ENCODE measurements at regions not wholly inside any gene's neighbourhood (a gene's known extent, or its start where the extent isn't known, plus 50 kb on each side); places are given as distances from the start of the nearest gene placed in this dataset.

GRCh38 chr14:97366400-97366799 is 569.2 kb downstream of the VRK1 start:
- DNase-seq = no peak

DNA sequence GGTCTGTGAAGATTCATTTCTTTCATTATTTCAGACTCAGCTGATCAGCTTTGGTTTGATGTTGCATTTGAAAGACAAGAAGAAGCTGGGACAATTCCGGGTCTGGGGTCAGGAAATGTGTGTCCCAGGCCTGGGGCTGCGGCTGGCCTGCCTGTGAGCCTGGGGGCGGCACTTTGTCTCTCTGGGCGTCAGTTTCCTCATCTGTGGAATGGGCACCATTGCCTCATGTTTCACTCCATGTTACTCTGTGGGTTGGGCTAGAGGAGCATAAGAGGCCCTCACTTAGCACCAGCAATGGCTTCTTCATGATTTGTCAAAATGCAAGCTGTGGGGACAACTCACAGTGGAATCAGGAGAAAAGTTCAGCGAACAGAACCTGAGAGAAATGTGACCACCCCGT is 570.1 kb downstream of the VRK1 start:
- no peak for DNase-seq

DNA sequence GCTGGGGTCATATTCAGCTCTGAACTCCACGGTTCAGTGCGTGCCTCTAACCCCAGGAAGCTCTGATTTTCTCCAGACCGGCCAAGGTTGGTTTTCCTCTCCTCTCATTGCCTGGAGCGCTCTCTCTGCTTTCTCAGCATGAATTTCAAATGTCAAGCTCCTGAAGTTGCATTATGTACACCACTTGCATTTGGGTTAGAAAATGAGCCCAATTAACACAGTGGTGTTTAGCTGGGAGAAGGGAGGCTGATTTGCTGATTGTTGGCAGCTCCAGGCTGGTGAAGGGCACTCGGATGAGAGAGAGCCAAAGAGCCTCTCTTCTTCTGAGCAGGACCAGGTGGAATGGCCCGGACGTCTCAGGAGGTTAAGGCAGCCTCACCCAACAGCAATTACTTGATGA is 570.9 kb downstream of the VRK1 start:
- DNase-seq = no peak

DNA sequence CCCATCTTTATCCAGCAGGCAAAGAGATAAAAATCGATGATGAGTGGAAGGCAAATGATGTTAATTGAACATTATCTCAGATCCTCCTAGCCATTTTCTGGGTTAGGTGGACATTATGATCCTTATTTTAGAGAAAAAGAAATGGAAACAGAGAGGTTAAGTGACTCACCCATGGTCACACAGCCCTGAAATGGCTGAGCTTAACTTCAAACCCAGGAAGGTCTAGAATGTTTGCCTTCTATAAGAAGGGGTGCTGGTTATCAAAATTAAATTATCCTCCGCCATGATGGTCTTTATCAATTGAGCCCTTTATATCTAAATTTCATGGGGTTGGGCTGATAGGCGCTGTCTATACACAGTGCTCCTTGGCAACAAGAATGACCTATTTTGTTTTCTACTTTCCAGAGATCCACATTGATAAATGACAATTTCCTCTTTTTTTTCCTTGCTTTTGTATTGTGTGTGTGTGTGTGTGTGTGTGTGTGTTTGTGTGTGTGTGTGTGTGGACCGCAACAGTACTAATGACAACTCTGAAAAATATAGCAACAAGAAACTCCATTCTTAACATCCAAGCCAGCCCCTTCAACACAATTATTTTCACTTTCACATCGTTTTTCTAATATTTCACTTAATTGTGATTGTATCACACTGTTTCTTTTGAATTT is 571.9 kb downstream of the VRK1 start:
- DNase-seq = no peak

GRCh38 chr14:97369901-97370300 is 572.7 kb downstream of the VRK1 start:
- DNase-seq = no peak

- DNase-seq = no peak
Measured at GRCh38 chr14:97376310-97376709, 579.1 kb downstream of the VRK1 start.

- no peak for DNase-seq
Measured at GRCh38 chr14:97377550-97377949, 580.4 kb downstream of the VRK1 start.

- DNase-seq = no peak
Measured at GRCh38 chr14:97379091-97379531, 581.9 kb downstream of the VRK1 start.

GRCh38 chr14:97380539-97380941 is 583.4 kb downstream of the VRK1 start:
- DNase-seq = no peak

GRCh38 chr14:97381309-97381708 is 584.1 kb downstream of the VRK1 start:
- no peak for DNase-seq

- no peak for DNase-seq
Measured at GRCh38 chr14:97382616-97383226, 585.5 kb downstream of the VRK1 start.

DNA sequence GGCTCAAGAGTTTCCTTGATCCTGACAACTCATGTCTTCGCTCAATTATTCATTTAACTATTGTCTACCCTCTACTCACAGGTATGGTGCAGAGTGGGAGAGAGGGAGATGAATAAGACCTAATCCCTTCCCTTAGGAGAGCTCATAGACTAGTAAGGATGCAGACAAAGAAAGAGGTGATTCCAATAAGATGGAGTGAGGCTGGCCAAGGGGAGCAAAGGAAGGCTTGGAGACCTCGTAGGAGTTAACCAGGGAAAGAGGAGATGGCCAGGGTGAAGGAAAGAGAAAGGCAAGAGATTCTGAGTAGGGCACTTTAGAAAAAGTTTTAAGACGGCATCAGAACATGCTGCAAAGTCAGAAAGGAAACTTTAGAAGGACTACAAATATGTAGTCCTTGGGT is 588.5 kb downstream of the VRK1 start:
- no peak for DNase-seq

DNA sequence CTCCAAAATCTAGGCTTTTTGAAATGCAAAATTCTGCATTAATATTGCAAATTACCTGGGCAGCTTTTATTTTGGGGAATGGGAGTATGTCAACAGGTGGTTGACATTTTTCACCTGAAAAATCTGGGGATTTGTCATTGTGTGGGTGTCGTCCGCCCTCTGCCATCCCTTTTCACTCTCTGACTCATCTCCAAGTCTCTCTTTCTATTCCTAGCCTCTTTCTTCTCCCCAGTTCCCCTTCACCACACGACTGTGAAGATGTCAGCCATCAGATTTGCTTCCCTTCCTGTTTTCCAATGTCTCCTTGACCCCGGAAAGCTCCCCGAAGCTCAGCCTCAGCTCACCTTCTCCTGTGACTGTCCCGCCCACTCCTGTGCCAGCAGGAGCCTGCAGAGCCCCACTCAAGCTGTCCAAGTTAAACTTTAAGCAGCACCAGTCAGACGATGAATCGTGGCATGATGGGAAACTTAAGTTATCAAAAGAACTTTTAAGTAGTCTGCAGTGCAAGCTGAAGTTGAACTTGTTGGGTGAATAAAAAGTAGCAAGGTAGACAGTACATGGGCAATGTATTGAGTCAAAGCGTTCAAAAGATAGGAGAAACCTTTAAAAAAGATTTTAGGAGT is 590.2 kb downstream of the VRK1 start:
- DNase-seq = no peak

DNA sequence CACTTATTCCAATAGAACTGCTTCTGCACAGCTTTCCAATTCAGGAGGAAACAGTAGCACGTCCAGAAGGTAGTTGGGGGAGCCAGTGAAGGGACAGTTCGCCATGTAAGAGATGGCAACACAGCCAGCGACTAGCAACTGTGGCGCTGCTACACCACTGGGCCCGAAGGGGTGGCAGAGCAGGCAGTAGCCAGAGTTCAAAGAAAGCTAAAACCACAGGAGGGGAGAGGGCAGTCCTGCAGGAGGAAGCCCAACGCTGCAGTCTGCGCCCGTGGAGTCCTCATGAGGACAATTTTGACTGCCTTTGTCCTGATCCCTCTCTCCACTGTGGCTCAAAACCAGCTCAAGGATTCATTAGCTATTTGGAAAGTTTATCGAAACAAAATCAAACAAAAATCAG is 591.2 kb downstream of the VRK1 start:
- DNase-seq = no peak

DNA sequence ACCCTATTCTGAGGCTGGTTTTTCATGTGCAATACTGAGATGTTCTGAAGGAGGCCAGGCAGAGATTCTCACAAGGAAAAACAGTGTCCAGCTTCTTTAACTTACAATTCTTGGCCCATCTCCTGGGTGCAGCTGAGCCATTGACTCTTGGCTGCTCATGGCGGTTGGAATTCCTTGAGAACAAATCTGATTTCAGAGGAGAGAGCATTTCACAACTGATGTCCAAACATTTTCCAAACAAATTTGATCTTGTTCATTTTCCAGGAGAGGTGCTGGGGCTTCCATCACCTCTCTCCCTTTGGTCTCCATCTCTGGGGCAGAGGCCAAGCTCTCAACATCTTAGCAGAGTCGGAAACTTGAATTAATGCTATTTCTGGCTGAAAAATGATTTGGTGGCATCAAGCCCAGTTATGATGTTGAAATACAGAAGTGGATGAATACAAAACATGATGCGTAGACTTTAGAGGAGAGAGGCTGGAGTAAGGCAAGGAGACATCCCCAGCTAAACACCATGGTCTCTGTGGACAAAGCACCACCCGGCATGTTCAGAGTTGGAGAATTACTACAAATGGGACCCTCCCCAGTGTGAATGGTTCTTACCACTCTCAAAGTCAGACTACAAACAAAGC is 593.0 kb downstream of the VRK1 start:
- DNase-seq = no peak

DNA sequence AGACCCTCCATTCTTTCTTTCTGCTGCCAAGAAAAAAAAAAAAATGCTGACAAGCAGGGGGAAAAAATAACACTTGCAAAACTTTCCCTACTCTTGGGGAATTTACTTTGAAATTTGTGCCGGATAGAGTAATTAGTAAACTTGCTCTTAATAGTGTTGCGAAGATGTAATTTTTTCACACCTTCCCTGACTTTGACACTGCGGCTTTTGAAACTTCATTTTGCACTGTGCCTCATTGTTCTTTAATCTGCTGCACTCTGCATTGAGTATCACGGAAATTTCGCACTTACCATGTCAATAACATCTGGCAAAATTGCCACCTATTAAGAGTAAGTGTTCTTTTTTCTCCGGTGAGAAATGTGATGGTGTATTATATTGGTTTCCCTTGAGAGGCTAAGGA is 596.1 kb downstream of the VRK1 start:
- DNase-seq = no peak

DNA sequence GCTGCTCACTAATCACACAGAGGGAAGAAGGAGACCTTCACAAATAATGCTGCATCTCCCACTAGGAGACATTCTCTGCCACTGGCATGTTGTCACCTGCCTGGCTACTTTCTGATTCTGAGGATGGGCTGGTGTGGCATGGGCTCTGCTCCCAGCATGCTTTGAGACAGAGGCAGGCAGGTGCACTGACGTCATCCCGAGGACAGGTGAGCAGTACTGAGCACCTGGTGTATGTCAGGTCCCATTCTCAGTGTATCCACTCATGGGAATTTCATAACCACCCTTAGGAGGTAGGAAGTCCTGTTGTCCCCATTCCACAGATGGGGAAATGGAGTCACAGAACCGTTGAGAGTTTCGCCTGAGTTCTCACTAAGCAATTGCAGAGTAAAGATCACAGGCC is 597.9 kb downstream of the VRK1 start:
- no peak for DNase-seq

DNA sequence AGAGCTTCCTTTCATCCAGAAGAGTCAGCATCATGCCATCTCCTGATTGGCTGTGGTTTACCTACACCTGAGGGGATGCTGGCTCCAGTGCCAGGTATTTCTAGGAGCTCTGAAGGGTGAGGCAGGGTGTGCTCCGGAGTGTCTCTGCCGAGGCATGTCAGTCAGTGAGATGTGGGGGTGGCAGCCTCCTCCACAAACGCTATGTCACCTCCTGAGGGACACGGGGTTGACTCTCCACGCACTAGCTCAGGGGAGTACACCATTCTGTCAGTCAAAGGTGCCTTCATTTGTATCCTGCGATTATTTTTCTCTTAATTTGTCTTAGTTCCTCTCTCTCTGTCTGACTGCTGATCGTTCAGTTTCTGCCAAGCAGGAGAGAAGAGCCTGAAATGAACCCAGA is 604.5 kb downstream of the VRK1 start:
- DNase-seq = no peak

DNA sequence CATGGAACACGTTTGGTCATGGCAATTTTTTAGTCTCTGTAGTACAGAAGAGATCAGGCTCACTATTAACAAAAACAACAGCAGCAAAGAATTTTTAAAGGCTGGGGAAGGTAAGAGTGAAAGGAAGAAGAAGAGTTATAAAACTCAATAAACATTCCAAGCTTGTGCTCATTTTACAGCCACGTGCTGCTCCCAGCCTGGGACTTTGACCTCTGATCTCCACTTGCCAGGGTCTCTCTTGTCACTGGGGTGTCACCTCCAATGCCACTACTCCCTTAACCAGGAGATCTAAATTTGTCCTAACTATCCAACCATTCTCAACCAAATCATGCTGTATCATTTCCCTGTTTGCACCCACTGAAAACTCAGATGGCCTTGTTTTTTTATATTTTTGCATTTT is 605.1 kb downstream of the VRK1 start:
- no peak for DNase-seq

- DNase-seq = no peak
Measured at GRCh38 chr14:97407701-97408407, 610.7 kb downstream of the VRK1 start.

DNA sequence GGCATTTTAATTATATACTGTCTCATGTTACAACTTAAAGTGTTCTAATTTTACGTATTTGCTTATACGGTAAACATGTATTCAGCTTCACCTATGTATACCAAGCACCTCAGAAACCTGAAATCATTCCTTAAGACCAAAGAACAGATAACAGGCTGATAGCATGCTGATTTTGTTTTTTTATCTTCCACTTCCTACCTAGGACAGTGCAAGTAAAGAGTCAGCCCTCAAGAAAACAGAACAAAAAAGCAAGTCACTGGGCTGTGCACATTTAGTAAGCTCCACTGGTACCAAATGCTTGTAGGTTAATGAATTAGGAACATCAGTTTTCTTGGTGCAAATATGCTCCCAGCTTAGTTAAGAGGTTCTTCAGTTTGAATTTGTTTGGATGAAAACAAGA is 611.3 kb downstream of the VRK1 start:
- no peak for DNase-seq

GRCh38 chr14:97408937-97409815 is 612.0 kb downstream of the VRK1 start:
- DNase-seq = no peak
